HL-60 (cell line): ENCODE measurements at regions not wholly inside any gene's neighbourhood (a gene's known extent, or its start where the extent isn't known, plus 50 kb on each side); places are given as distances from the start of the nearest gene placed in this dataset.

ENCODE experiments used
- DNase-seq, 2 experiments: peaks; one replicate each; pipeline ENCODE4 v3.0.0-alpha.2; 2010 to 2020; ENCODE audit warnings: low read depth in 1 of 2, low spot score in 1 of 2
- H3K27ac ChIP-seq: fragments of 250-450 bp; sonication (Bioruptor Pico); replicated peaks from 2 replicates; pipeline ENCODE4 v1.5.1; 2020; ENCODE audit warnings: mild to moderate bottlenecking, moderate library complexity
- H3K27me3 ChIP-seq: fragments of 250-450 bp; sonication (Bioruptor Pico); 2 replicates; pipeline ENCODE4 v1.5.1; 2021; ENCODE audit warnings: mild to moderate bottlenecking, moderate library complexity; ENCODE audit not compliant: insufficient read depth, poor library complexity, severe bottlenecking
- H3K4me3 ChIP-seq: replicated peaks from 2 replicates; pipeline ENCODE4 v1.5.1; 2011; ENCODE audit warnings: mild to moderate bottlenecking, control low read depth, low read length; ENCODE audit not compliant: insufficient read depth
- GABPA ChIP-seq: IDR thresholded peaks from 2 replicates; pipeline ENCODE4 v1.6.1; 2012; ENCODE audit warnings: low read depth
- POLR2AphosphoS5 ChIP-seq: IDR thresholded peaks from 2 replicates; pipeline ENCODE4 v1.6.1; 2012; ENCODE audit warnings: low read depth
- SPI1 ChIP-seq: IDR thresholded peaks from 2 replicates; pipeline ENCODE4 v1.6.1; 2012; ENCODE audit warnings: low read depth, mild to moderate bottlenecking, borderline replicate concordance
- TF ChIP-seq, protein P1 (sequence below): IDR thresholded peaks from 2 replicates; pipeline ENCODE4 v1.6.1; 2012; ENCODE audit warnings: low read depth; ENCODE audit not compliant: insufficient replicate concordance
- TF ChIP-seq, protein P2 (sequence below): IDR thresholded peaks from one replicate; pipeline ENCODE4 v1.5.1; 2011; ENCODE audit warnings: low read length, control low read depth, inconsistent platforms; ENCODE audit not compliant: insufficient read depth

DNA sequence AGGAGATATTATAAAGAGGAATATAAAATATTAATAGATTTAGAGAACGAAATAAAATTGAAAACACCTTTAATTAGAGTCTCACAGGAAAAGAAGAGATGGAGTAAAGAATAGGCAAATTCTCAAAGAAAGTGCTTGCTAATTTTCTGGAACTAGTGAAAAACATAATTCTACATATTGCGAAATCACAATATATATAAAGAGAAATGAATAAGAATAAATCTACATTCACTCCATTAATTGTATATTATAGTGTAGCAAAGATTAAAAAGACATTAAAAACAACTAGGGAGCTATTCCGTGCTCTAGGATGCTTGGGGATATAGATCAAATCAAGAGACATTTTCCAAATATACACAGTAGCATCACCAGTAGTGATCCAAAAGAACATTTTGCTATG, 685.2 kb upstream of the NCAM2 start:
- no peak overlapping the region for H3K27ac ChIP-seq
- H3K4me3 ChIP-seq, result no peak overlapping the region
- TF ChIP-seq SPI1, result no peak
- TF ChIP-seq POLR2AphosphoS5, result no peak
- TF ChIP-seq, protein P1, sequence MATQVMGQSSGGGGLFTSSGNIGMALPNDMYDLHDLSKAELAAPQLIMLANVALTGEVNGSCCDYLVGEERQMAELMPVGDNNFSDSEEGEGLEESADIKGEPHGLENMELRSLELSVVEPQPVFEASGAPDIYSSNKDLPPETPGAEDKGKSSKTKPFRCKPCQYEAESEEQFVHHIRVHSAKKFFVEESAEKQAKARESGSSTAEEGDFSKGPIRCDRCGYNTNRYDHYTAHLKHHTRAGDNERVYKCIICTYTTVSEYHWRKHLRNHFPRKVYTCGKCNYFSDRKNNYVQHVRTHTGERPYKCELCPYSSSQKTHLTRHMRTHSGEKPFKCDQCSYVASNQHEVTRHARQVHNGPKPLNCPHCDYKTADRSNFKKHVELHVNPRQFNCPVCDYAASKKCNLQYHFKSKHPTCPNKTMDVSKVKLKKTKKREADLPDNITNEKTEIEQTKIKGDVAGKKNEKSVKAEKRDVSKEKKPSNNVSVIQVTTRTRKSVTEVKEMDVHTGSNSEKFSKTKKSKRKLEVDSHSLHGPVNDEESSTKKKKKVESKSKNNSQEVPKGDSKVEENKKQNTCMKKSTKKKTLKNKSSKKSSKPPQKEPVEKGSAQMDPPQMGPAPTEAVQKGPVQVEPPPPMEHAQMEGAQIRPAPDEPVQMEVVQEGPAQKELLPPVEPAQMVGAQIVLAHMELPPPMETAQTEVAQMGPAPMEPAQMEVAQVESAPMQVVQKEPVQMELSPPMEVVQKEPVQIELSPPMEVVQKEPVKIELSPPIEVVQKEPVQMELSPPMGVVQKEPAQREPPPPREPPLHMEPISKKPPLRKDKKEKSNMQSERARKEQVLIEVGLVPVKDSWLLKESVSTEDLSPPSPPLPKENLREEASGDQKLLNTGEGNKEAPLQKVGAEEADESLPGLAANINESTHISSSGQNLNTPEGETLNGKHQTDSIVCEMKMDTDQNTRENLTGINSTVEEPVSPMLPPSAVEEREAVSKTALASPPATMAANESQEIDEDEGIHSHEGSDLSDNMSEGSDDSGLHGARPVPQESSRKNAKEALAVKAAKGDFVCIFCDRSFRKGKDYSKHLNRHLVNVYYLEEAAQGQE, result no peak
- no peak for TF ChIP-seq GABPA
- TF ChIP-seq, protein P2, sequence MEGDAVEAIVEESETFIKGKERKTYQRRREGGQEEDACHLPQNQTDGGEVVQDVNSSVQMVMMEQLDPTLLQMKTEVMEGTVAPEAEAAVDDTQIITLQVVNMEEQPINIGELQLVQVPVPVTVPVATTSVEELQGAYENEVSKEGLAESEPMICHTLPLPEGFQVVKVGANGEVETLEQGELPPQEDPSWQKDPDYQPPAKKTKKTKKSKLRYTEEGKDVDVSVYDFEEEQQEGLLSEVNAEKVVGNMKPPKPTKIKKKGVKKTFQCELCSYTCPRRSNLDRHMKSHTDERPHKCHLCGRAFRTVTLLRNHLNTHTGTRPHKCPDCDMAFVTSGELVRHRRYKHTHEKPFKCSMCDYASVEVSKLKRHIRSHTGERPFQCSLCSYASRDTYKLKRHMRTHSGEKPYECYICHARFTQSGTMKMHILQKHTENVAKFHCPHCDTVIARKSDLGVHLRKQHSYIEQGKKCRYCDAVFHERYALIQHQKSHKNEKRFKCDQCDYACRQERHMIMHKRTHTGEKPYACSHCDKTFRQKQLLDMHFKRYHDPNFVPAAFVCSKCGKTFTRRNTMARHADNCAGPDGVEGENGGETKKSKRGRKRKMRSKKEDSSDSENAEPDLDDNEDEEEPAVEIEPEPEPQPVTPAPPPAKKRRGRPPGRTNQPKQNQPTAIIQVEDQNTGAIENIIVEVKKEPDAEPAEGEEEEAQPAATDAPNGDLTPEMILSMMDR, result no peak
- no peak for DNase-seq
- no peaks in the 10 kb centered on the region for H3K27me3 ChIP-seq

DNA sequence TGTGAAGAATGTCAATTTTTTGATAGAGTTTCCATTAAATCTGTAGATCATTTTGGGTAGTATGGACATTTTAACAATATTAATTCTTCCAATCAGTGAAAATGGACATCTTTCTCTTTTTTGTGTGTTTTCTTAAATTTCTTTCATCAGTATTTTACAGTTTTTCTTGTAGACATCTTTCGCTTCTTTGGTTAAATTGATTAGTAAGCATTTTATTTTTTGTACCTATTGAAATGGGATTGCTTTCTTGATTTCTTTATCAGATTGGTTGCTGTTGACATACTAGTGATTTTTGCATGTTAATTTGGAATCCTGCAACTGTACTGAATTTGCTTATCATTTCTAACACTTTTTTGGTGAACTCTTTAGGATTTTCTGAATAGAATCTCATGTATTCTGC, 683.2 kb upstream of the NCAM2 start:
- no peak for DNase-seq
- Histone ChIP-seq H3K4me3 (no peak overlapping the region), H3K27me3 (no peaks in the 10 kb centered on the region), H3K27ac (no peak overlapping the region)
- TF ChIP-seq POLR2AphosphoS5 (no peak), SPI1 (no peak), GABPA (no peak)
- TF ChIP-seq, protein P1, result no peak
- TF ChIP-seq, protein P2, result no peak

DNA sequence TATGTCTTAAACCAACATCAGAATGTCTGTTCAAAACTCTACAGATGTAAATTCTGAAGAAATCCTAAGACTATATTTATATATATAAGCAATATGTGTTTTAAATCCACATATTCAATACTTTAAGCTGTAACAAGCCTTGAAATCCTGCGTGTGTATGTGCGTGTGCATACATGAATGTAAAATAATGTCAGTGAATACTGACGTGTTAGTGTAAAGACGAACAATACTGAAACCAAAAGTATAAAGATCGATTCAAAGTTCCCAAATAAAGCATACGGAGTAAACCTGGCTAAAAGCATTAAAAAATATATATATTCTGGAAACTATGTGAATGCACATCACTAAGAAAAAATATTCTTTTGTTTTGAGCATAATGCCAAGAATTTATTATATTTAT, 668.6 kb upstream of the NCAM2 start:
- no peak for TF ChIP-seq SPI1
- TF ChIP-seq, protein P2, result no peak
- TF ChIP-seq, protein P1, result no peak
- TF ChIP-seq GABPA, result no peak
- no peak for TF ChIP-seq POLR2AphosphoS5
- DNase-seq, result no peak
- Histone ChIP-seq H3K27ac (no peak overlapping the region), H3K27me3 (no peaks in the 10 kb centered on the region), H3K4me3 (no peak overlapping the region)
